NT2/D1 (cell line): ENCODE measurements at regions not wholly inside any gene's neighbourhood (a gene's known extent, or its start where the extent isn't known, plus 50 kb on each side); places are given as distances from the start of the nearest gene placed in this dataset.

Experiments
- SUZ12 ChIP-seq: IDR thresholded peaks from 2 replicates; pipeline ENCODE4 v1.6.1; 2011; ENCODE audit not compliant: insufficient read length, insufficient read depth; ENCODE audit errors: extremely low read depth
- YY1 ChIP-seq: IDR thresholded peaks from 2 replicates; pipeline ENCODE4 v1.6.1; 2011; ENCODE audit not compliant: insufficient read length, insufficient read depth

GRCh38 chr9:24127519-24127918, 301.5 kb upstream of the ELAVL2 start:
- TF ChIP-seq SUZ12 (no peak), YY1 (no peak)
